Peyer's patch (tissue), 4 donors: ENCODE measurements at regions not wholly inside any gene's neighbourhood (a gene's known extent, or its start where the extent isn't known, plus 50 kb on each side); places are given as distances from the start of the nearest gene placed in this dataset.

Experiments used
- CTCF ChIP-seq, 6 experiments: fragments of 450-650 bp in 4 of 6; fragments of 200-600 bp in 2 of 6; sonication (generic) in 1 of 6; IDR thresholded peaks; one replicate each; pipeline ENCODE4 v1.5.1; 2017 to 2019; ENCODE audit warnings: antibody characterized with exemption in 6 of 6, mild to moderate bottlenecking in 3 of 6, moderate library complexity in 1 of 6
- POLR2A ChIP-seq, 2 donors: fragments of 450-650 bp; IDR thresholded peaks; one replicate each; pipeline ENCODE4 v1.5.1; 2017; ENCODE audit warnings: antibody characterized with exemption in 2 of 2, mild to moderate bottlenecking in 2 of 2, moderate library complexity in 2 of 2

- no peak for TF ChIP-seq POLR2A (IDR thresholded peaks at IDR 0.05)
- no peak for TF ChIP-seq CTCF (IDR thresholded peaks at IDR 0.05)
Measured at GRCh38 chr1:191261111-191261510, 783.4 kb upstream of the BRINP3 start.
